ENCODE measurements at regions not wholly inside any gene's neighbourhood (a gene's known extent, or its start where the extent isn't known, plus 50 kb on each side); places are given as distances from the start of the nearest gene placed in this dataset.

GRCh38 chr16:61042737-61043136 lies 993.5 kb downstream of the CDH8 start:
- no peak for TF ChIP-seq TAF1 (IDR thresholded peaks at IDR 0.05; ENCODE audit: borderline replicate concordance, low read depth, low read length)
- TF ChIP-seq POLR2A (IDR thresholded peaks at IDR 0.05; ENCODE audit: low read depth, low read length), result no peak
- TF ChIP-seq POLR2AphosphoS5 (IDR thresholded peaks at IDR 0.05; ENCODE audit: low read depth, low read length), result no peak

Data from GM12892 (cell line).